Gastrocnemius medialis (tissue), 4 donors: ENCODE measurements at regions not wholly inside any gene's neighbourhood (a gene's known extent, or its start where the extent isn't known, plus 50 kb on each side); places are given as distances from the start of the nearest gene placed in this dataset.

ENCODE experiments used
- ATAC-seq, 2 donors: fragments of 150-250 bp; one replicate each; pipeline ENCODE4 v1.9.1; 2016
- DNase-seq, 2 donors: peaks; one replicate each; pipeline ENCODE4 v3.0.0-alpha.2; 2019
- H3K27ac ChIP-seq, 4 donors: fragments of 200-600 bp; sonication (generic); 1 replicate in 1 of 4; 2 replicates in 3 of 4; pipeline ENCODE4 v1.5.1; 2016 to 2018; ENCODE audit warnings: mild to moderate bottlenecking in 2 of 4, moderate library complexity in 1 of 4
- H3K27me3 ChIP-seq, 3 donors: fragments of 200-600 bp; sonication (generic) in 2 of 3; 1 replicate in 1 of 3; 2 replicates in 2 of 3; pipeline versions ENCODE4 v1.5.1 to v1.6.0; 2016 to 2019; ENCODE audit warnings: mild to moderate bottlenecking in 1 of 3, moderate library complexity in 1 of 3
- H3K36me3 ChIP-seq, 2 donors: fragments of 200-600 bp; sonication (generic) in 1 of 2; one replicate each; pipeline ENCODE4 v1.5.1; 2017 to 2018
- H3K4me1 ChIP-seq, 2 donors: fragments of 200-600 bp; sonication (generic) in 1 of 2; one replicate each; pipeline ENCODE4 v1.5.1; 2016 to 2017; ENCODE audit warnings: mild to moderate bottlenecking in 2 of 2
- H3K4me3 ChIP-seq, 4 donors: fragments of 200-600 bp; sonication (generic) in 3 of 4; 1 replicate in 1 of 4; 2 replicates in 3 of 4; pipeline ENCODE4 v1.5.1; 2016 to 2019; ENCODE audit warnings: mild to moderate bottlenecking in 2 of 4
- H3K9me3 ChIP-seq, 3 donors: fragments of 200-600 bp; sonication (generic) in 2 of 3; 1 replicate in 1 of 3; 2 replicates in 2 of 3; pipeline ENCODE4 v1.5.1; 2016 to 2019
- POLR2A ChIP-seq, 2 donors: fragments of 450-650 bp; IDR thresholded peaks; one replicate each; pipeline ENCODE4 v1.6.1; 2017; ENCODE audit warnings: antibody characterized with exemption in 2 of 2, mild to moderate bottlenecking in 2 of 2, moderate library complexity in 2 of 2
- in situ Hi-C, 4 donors: fragments of 200-750 bp; cut with MboI; loops; one replicate each; pipeline versions ENCODE4 v1.15.0 to v1.8.0; 2017; ENCODE audit warnings: low sequenced_read_pairs in 4 of 4
- intact Hi-C: fragments of 100-400 bp; cut with DNase I; formaldehyde crosslinking; loops from one replicate; pipeline ENCODE4 v1.15.1; 2023; ENCODE audit warnings: low total_unique reads
- TF ChIP-seq, protein P1 (sequence below), 5 experiments: fragments of 450-650 bp in 3 of 5; fragments of 200-600 bp in 2 of 5; sonication (generic) in 2 of 5; IDR thresholded peaks in 4 of 5; conservative IDR thresholded peaks in 1 of 5; 1 replicate in 4 of 5; 2 replicates in 1 of 5; pipeline ENCODE4 v1.5.1; 2016 to 2019; ENCODE audit warnings: antibody characterized with exemption in 5 of 5, mild to moderate bottlenecking in 3 of 5, moderate library complexity in 3 of 5

- TF ChIP-seq, protein P1, sequence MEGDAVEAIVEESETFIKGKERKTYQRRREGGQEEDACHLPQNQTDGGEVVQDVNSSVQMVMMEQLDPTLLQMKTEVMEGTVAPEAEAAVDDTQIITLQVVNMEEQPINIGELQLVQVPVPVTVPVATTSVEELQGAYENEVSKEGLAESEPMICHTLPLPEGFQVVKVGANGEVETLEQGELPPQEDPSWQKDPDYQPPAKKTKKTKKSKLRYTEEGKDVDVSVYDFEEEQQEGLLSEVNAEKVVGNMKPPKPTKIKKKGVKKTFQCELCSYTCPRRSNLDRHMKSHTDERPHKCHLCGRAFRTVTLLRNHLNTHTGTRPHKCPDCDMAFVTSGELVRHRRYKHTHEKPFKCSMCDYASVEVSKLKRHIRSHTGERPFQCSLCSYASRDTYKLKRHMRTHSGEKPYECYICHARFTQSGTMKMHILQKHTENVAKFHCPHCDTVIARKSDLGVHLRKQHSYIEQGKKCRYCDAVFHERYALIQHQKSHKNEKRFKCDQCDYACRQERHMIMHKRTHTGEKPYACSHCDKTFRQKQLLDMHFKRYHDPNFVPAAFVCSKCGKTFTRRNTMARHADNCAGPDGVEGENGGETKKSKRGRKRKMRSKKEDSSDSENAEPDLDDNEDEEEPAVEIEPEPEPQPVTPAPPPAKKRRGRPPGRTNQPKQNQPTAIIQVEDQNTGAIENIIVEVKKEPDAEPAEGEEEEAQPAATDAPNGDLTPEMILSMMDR (IDR thresholded peaks at IDR 0.05 in 4 of 5, conservative IDR thresholded peaks at IDR 0.05 in 1 of 5), result no peak
- TF ChIP-seq POLR2A (IDR thresholded peaks at IDR 0.05), result no peak
- H3K27me3 ChIP-seq, result no peaks in the 10 kb centered on the region
- no peak for ATAC-seq
- no peak overlapping the region for H3K27ac ChIP-seq
- H3K9me3 ChIP-seq, result no peaks in the 10 kb centered on the region
- intact Hi-C loops, result no loop called here
- H3K4me3 ChIP-seq, result no peak overlapping the region
- in situ Hi-C loops, result no loop called here
- H3K4me1 ChIP-seq, result no peaks in the 10 kb centered on the region
- H3K36me3 ChIP-seq, result no peaks in the 10 kb centered on the region
- DNase-seq, result no peak
Observed at GRCh38 chr9:82729141-82729540, 333.8 kb downstream of the RASEF start.

GRCh38 chr9:82729991-82730589 lies 332.9 kb downstream of the RASEF start:
- Histone ChIP-seq H3K4me3 (no peak overlapping the region), H3K4me1 (no peaks in the 10 kb centered on the region), H3K27me3 (no peaks in the 10 kb centered on the region), H3K36me3 (no peaks in the 10 kb centered on the region), H3K27ac (no peak overlapping the region), H3K9me3 (no peaks in the 10 kb centered on the region)
- in situ Hi-C loops (no loop called here), intact Hi-C loops (no loop called here)
- no peak for ATAC-seq
- no peak for TF ChIP-seq POLR2A (IDR thresholded peaks at IDR 0.05)
- TF ChIP-seq, protein P1 (IDR thresholded peaks at IDR 0.05 in 4 of 5, conservative IDR thresholded peaks at IDR 0.05 in 1 of 5), result no peak
- DNase-seq, result no peak

GRCh38 chr9:82732928-82733327 lies 330.0 kb downstream of the RASEF start:
- Histone ChIP-seq H3K4me3 (no peak overlapping the region), H3K27ac (no peak overlapping the region), H3K4me1 (no peaks in the 10 kb centered on the region), H3K9me3 (no peaks in the 10 kb centered on the region), H3K27me3 (no peaks in the 10 kb centered on the region), H3K36me3 (no peaks in the 10 kb centered on the region)
- DNase-seq (no peak), ATAC-seq (no peak)
- in situ Hi-C loops (no loop called here), intact Hi-C loops (no loop called here)
- no peak for TF ChIP-seq POLR2A (IDR thresholded peaks at IDR 0.05)
- TF ChIP-seq, protein P1 (IDR thresholded peaks at IDR 0.05 in 4 of 5, conservative IDR thresholded peaks at IDR 0.05 in 1 of 5), result no peak

GRCh38 chr9:82736126-82736525 lies 326.8 kb downstream of the RASEF start:
- ATAC-seq, result no peak
- TF ChIP-seq, protein P1 (IDR thresholded peaks at IDR 0.05 in 4 of 5, conservative IDR thresholded peaks at IDR 0.05 in 1 of 5), result no peak
- TF ChIP-seq POLR2A (IDR thresholded peaks at IDR 0.05), result no peak

GRCh38 chr9:82736701-82737100 lies 326.2 kb downstream of the RASEF start:
- in situ Hi-C loops (no loop called here), intact Hi-C loops (no loop called here)
- Histone ChIP-seq H3K27me3 (no peaks in the 10 kb centered on the region), H3K4me1 (no peaks in the 10 kb centered on the region), H3K27ac (no peak overlapping the region), H3K36me3 (no peaks in the 10 kb centered on the region), H3K4me3 (no peak overlapping the region), H3K9me3 (no peaks in the 10 kb centered on the region)
- TF ChIP-seq, protein P1 (IDR thresholded peaks at IDR 0.05 in 4 of 5, conservative IDR thresholded peaks at IDR 0.05 in 1 of 5), result no peak
- no peak for TF ChIP-seq POLR2A (IDR thresholded peaks at IDR 0.05)
- ATAC-seq (no peak), DNase-seq (no peak)

More at GRCh38 chr9:82736126-82736525, 326.8 kb downstream of the RASEF start:
- DNase-seq, result no peak
- H3K4me3 ChIP-seq, result no peak overlapping the region
- H3K27ac ChIP-seq, result no peak overlapping the region
- no peaks in the 10 kb centered on the region for H3K27me3 ChIP-seq
- H3K4me1 ChIP-seq, result no peaks in the 10 kb centered on the region
- no peaks in the 10 kb centered on the region for H3K36me3 ChIP-seq
- in situ Hi-C loops, result no loop called here
- H3K9me3 ChIP-seq, result no peaks in the 10 kb centered on the region
- intact Hi-C loops, result no loop called here
